ENCODE measurements at regions not wholly inside any gene's neighbourhood (a gene's known extent, or its start where the extent isn't known, plus 50 kb on each side); places are given as distances from the start of the nearest gene placed in this dataset.

DNA sequence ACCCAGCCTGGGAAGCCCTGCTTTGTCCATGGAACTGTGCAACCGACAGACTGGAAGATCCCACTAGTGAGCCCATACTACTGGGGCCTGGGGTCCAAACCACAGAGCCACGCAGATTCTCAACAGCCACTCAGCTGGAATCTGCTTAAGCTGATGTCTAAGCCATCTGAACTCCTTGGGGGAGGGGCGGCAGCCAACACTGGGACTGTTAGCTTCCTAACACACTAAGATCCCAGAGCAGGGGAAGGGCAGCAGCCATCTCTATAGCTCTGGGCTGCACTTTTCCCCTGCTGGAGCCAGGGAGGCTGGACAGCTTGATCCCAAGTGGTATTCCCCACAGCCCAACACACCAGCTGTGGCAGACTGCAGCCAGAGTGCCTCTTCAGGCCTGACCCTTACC lies 118.3 kb downstream of the RPRM start:
- TF ChIP-seq, protein P1, sequence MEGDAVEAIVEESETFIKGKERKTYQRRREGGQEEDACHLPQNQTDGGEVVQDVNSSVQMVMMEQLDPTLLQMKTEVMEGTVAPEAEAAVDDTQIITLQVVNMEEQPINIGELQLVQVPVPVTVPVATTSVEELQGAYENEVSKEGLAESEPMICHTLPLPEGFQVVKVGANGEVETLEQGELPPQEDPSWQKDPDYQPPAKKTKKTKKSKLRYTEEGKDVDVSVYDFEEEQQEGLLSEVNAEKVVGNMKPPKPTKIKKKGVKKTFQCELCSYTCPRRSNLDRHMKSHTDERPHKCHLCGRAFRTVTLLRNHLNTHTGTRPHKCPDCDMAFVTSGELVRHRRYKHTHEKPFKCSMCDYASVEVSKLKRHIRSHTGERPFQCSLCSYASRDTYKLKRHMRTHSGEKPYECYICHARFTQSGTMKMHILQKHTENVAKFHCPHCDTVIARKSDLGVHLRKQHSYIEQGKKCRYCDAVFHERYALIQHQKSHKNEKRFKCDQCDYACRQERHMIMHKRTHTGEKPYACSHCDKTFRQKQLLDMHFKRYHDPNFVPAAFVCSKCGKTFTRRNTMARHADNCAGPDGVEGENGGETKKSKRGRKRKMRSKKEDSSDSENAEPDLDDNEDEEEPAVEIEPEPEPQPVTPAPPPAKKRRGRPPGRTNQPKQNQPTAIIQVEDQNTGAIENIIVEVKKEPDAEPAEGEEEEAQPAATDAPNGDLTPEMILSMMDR (IDR thresholded peaks at IDR 0.05): no peak
- TF ChIP-seq POLR2AphosphoS5 (IDR thresholded peaks at IDR 0.05): no peak
